HG02852 (cell line): ENCODE measurements at regions not wholly inside any gene's neighbourhood (a gene's known extent, or its start where the extent isn't known, plus 50 kb on each side); places are given as distances from the start of the nearest gene placed in this dataset.

Source experiments
- ATAC-seq: cut with Tn5 transposase; IDR thresholded peaks from one replicate; pipeline ENCODE4 v1.9.1; 2021; ENCODE audit warnings: mild to moderate bottlenecking, moderate library complexity; ENCODE audit not compliant: unreplicated experiment

- ATAC-seq: no peak
Observed at GRCh38 chr14:87547536-87547935, 445.4 kb downstream of the GALC start.

GRCh38 chr14:87542288-87542687, 450.7 kb downstream of the GALC start:
- ATAC-seq: no peak

GRCh38 chr14:87540339-87540738, 452.6 kb downstream of the GALC start:
- no peak for ATAC-seq

- no peak for ATAC-seq
Observed at GRCh38 chr14:87529081-87529480, 463.9 kb downstream of the GALC start.

GRCh38 chr14:87526731-87527130, 466.3 kb downstream of the GALC start:
- ATAC-seq: no peak

- no peak for ATAC-seq
Observed at GRCh38 chr14:87524011-87524410, 469.0 kb downstream of the GALC start.

DNA sequence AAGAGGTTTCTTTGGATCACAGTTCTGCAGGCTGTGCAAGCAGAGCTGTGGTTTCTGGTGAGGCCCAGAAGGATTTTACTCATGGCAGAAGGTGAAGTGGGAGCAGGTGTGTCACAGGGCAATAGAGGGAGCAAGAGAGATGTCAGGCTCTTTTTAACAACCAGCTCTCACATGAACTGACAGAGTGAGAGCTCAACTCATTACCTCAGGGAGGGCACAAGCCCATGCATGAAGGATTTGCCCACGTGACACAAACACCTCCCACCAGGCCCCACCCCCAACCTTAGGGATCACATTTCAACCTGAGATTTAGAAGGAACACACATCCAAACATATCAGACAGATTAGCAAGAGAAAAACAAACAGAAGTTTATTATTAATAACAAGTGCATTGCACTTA, 470.4 kb downstream of the GALC start:
- no peak for ATAC-seq

DNA sequence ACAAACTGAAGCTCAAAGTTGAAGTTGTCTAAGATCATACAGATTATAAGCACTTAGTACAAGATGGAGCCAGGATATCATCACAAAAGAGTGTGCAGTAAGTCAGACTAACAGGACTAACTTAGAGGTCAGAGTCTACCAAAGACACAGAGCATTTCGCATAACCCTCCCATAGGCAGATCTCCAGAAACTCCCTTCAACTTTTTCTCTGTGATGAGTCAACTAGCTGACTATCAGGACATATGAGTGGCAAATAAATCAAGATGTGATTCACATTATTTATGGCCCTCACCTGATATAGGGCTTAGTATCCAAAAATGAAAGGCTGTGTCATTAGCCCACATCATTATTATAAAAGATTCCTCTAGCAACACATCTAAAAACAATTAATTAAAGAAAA, 484.6 kb downstream of the GALC start:
- ATAC-seq: no peak

DNA sequence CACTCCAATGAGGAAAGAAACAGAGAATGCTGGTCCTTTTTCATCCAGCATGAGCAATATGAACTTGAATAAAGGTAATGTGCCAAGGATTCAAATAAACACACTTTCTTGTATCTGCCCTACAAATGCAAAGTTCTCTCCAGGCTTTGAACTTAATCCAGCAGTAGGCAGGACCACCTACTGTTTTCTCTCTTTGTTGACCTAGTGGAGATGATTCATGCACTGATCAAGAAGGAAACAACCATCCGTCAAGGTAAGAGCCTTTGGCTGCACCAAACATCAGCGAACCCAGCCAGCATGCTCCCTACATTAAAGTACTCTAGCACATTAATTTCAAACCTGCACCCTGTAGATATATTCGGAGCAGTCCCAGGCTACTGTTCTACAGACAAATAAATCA, 489.3 kb downstream of the GALC start:
- ATAC-seq: no peak

DNA sequence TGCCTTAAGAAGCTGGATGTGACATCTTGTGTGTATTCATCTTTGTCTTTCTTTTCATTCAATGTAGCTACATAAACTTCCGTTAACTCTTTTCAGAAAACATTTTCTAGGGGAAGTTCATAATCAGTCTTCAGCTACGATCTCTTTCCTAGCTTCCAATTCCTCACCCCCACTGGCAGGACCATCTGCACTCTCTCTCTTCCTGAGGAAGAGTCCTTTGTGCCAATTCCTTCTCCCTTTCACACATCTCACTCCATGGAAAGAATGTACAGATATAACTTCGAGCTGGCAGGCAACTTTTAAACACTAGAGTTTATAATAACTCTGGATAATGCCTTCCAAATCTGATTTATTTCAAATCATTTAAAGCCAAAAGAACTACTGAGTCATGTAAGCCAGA, 495.7 kb downstream of the GALC start:
- no peak for ATAC-seq

DNA sequence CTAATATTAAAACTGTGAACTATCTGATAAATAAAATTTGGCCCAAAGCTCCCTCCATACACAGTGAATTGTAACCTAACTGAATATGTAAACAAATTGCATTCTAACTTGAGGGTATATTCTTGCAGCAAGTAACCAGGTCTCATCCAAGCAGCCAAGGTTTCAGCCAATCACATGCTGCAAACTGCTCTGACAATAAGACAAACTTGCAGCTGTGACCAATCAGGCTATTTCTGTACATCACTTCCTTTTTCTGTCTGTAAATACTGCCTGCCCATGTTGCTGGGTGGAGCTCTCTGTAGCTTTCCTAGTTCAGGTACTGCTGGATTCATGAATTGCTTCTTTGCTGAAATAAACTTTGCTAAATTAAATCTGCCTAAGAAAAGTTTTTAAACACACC, 499.0 kb downstream of the GALC start:
- no peak for ATAC-seq

GRCh38 chr14:87492561-87492960, 500.4 kb downstream of the GALC start:
- ATAC-seq: no peak

DNA sequence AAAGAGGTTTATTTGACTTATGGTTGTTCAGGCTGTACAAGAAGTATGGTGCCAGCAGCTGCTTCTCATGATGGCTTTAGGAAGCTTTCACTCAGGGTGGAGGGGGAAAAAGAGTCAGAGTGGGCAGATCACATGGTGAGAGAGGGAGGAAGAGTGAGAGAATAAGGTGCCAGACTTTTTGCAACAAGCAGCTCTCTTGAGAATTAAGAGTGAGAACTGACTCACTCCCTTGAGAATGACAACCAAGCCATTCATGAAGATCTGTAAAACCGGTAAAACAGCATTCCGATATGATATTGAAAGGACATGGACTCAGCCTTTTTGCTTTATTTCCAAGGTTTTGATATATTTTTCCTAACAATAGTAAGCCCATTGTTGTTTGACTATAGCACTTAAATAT, 501.2 kb downstream of the GALC start:
- ATAC-seq: no peak

DNA sequence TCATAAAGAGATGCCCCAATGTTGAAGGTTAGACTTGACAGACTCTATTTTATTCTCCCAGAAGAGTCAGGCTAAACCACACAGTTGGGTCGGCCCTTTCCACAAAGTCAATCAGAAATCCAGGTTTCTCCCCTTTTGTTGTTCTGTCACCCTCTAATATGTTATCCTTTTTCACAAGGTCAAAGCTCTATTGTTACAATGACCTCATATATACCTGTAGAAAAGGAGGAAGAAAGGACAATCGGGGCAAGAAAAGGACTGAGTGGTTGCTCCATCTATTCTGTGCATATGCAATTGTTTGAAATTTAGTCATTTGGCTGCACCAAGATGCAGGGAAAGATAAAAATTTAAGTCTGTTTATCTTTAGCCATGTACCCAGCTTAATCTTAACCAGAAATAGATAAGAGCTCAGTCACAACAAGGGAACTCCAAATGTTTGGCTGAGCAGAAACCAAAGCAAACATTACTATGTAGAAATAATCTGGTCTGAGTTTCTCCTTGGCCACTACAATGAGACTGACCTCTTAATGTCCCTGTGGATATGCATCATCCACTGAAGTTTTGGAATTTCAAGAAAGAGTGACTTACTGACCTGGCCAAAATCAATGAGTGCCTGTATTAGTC, 503.7 kb downstream of the GALC start:
- no peak for ATAC-seq

GRCh38 chr14:87483271-87484260, 509.4 kb downstream of the GALC start:
- no peak for ATAC-seq

DNA sequence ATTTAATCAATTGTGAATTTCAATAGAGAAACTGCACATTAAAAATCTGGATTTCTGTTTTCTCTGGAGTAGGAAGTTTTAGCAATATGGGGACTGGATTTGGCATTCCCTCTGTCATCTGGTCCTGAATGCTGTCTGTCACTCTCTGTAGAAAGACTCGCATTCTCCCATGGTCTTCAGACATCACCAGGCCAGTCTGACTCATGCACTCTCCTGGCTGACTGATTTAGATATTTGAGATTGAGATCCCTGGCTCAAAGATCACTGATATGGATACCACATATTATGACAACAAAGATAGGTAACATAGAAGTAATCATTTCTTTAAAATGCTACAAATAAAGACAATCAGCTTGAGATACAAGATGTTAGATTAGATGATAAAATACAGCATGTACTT, 524.5 kb downstream of the GALC start:
- ATAC-seq: no peak

DNA sequence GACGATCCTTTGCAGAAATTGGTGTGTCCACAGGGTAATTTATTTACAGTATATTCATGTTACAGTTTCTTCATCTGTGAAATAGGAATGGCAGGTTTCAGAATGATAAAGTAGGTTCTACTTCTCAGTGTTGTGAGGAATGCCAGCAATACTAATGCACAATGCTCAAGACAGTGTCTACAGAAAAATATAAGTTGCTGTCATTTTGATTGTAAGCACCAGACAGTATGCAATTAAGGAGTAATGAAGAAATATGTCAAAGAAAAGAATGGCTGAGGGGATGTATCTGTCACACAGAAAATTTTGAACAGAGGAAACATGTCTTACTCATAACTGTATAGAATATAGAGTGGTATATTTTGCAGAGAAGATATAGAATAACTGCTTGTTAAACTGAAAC, 525.4 kb downstream of the GALC start:
- no peak for ATAC-seq

- no peak for ATAC-seq
Observed at GRCh38 chr14:87465770-87466169, 527.2 kb downstream of the GALC start.

DNA sequence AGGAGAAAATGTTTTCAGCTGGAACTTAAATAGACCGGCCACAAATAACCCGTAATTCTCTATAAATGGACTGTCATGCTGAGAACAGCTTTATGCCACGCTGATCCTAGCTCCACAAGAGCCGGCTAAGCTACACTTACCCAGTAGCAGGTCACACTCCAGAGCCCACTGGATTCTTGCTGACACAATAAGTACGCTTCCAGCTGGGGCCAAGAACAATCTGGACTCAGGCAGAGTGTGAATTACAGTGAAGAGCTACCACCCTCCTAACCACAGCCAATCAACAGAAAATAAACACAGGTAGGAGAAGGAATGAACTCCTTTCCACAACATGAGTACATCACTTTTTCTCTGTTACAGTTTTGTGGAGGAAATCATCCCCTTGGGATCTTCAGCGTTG, 531.3 kb downstream of the GALC start:
- no peak for ATAC-seq

DNA sequence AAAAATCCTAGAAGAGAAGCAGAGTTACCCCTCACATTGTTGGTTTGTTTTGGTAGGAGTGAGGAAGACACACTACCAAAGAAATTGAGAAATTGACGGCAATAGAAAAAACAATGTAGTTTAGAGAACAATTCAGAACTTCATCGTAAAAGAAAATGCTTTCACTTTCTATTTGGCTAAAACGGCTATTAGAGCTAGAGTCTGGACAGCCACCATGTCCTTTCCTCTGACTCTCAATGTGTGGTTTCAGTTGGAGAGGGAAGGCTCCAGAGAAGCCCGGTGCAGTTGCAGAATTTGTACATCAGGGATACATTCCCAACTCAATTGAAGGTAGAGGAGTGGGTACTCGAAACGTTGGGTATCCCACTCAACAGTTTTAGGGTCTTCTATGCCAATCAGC, 535.3 kb downstream of the GALC start:
- ATAC-seq: no peak

GRCh38 chr14:87450193-87450592, 542.8 kb downstream of the GALC start:
- no peak for ATAC-seq

DNA sequence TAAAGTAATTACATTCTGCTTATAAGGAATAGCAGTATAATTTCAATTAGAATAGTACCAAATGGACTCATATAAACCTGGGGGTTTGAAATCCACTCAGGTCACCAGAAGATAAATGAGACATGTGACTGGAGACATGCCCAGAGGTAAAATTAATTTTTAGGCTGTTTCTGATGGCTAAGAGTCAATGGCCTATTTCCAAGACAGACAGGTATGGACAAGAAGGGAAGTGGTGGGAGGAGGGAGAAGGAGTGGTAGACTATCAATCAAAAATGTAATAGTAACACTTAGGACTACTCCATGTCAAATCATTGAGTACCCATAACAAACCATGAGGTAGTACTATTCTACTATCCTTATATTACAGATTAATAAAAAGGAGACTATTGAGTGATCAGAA, 544.0 kb downstream of the GALC start:
- no peak for ATAC-seq
